Right atrium auricular region (tissue), 2 donors: ENCODE measurements at regions not wholly inside any gene's neighbourhood (a gene's known extent, or its start where the extent isn't known, plus 50 kb on each side); places are given as distances from the start of the nearest gene placed in this dataset.

Source experiments
- DNase-seq: peaks from one replicate; pipeline ENCODE4 v3.0.0-alpha.2; 2019; ENCODE audit warnings: low spot score
- H3K27ac ChIP-seq, 2 donors: fragments of 200-600 bp; sonication (generic); 1 replicate in 1 of 2; 2 replicates in 1 of 2; pipeline ENCODE4 v1.5.1; 2016 to 2019
- H3K27me3 ChIP-seq, 2 donors: fragments of 200-600 bp; sonication (generic); one replicate each; pipeline versions ENCODE4 v1.5.1 to v1.6.0; 2017 to 2019
- H3K36me3 ChIP-seq: fragments of 200-600 bp; sonication (generic); one replicate; pipeline ENCODE4 v1.5.1; 2016
- H3K4me1 ChIP-seq, 2 donors: fragments of 200-600 bp; sonication (generic); one replicate each; pipeline versions ENCODE4 v1.5.1 to v1.6.0; 2017 to 2019
- H3K4me3 ChIP-seq, 2 donors: fragments of 200-600 bp; sonication (generic); 1 replicate in 1 of 2; 2 replicates in 1 of 2; pipeline ENCODE4 v1.5.1; 2017 to 2019; ENCODE audit warnings: mild to moderate bottlenecking in 1 of 2, moderate library complexity in 1 of 2
- H3K9me3 ChIP-seq, 2 donors: fragments of 200-600 bp; sonication (generic); one replicate each; pipeline ENCODE4 v1.5.1; 2019
- CTCF ChIP-seq, 2 donors: fragments of 200-600 bp; sonication (generic); IDR thresholded peaks; one replicate each; pipeline ENCODE4 v1.5.1; 2019; ENCODE audit warnings: antibody characterized with exemption in 2 of 2

DNA sequence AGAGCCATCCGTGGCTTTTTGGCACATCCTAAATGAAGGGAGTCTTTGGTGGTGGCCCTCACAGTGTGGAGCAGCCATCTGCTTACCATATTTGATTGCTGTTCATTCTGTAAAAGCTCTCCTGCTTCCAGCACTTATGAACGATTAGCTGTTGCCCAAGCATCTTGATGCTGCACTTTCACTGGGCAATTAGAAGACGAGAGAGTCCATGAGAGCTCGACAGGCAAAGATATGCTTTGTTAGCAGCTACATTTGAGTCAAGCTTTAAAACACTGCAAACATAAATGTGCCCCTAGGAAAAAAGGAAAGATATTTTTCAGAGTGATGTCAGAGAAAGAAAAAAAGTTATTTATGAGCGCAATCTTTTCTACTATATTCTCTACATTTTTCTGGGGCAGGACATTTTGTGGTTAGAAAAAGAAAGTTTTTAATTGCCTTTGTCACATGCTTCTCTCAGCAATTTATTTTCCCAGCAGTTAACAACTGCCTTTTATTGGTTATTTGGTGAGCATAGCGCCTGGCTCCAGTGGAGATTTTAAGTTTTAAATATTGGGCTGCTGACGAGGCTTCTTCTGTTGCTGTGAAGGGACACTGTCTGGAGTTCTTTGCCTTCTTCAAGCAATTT is 468.4 kb downstream of the C3orf38 start:
- Histone ChIP-seq H3K4me1 (no peaks in the 10 kb centered on the region), H3K4me3 (no peak overlapping the region), H3K9me3 (no peaks in the 10 kb centered on the region), H3K36me3 (no peaks in the 10 kb centered on the region), H3K27ac (no peak overlapping the region), H3K27me3 (no peaks in the 10 kb centered on the region)
- TF ChIP-seq CTCF (IDR thresholded peaks at IDR 0.05): no peak
- no peak for DNase-seq

GRCh38 chr3:88621586-88621985 is 471.8 kb downstream of the C3orf38 start:
- TF ChIP-seq CTCF (IDR thresholded peaks at IDR 0.05): no peak
- Histone ChIP-seq H3K4me3 (no peak overlapping the region), H3K27me3 (no peaks in the 10 kb centered on the region), H3K9me3 (no peaks in the 10 kb centered on the region), H3K36me3 (no peaks in the 10 kb centered on the region), H3K27ac (no peak overlapping the region), H3K4me1 (no peaks in the 10 kb centered on the region)
- no peak for DNase-seq

- Histone ChIP-seq H3K27me3 (no peaks in the 10 kb centered on the region), H3K9me3 (no peaks in the 10 kb centered on the region), H3K4me3 (no peak overlapping the region), H3K27ac (no peak overlapping the region), H3K36me3 (no peaks in the 10 kb centered on the region), H3K4me1 (no peaks in the 10 kb centered on the region)
- no peak for DNase-seq
- TF ChIP-seq CTCF (IDR thresholded peaks at IDR 0.05): no peak
These were observed 473.9 kb downstream of the C3orf38 start for GRCh38 chr3:88623709-88624108.

- H3K9me3 ChIP-seq: no peaks in the 10 kb centered on the region
- H3K4me1 ChIP-seq: no peaks in the 10 kb centered on the region
- no peaks in the 10 kb centered on the region for H3K36me3 ChIP-seq
- no peak overlapping the region for H3K4me3 ChIP-seq
- no peak for DNase-seq
- no peak for TF ChIP-seq CTCF (IDR thresholded peaks at IDR 0.05)
- H3K27ac ChIP-seq: no peak overlapping the region
- no peaks in the 10 kb centered on the region for H3K27me3 ChIP-seq
These were observed 476.8 kb downstream of the C3orf38 start for GRCh38 chr3:88626456-88627120.

DNA sequence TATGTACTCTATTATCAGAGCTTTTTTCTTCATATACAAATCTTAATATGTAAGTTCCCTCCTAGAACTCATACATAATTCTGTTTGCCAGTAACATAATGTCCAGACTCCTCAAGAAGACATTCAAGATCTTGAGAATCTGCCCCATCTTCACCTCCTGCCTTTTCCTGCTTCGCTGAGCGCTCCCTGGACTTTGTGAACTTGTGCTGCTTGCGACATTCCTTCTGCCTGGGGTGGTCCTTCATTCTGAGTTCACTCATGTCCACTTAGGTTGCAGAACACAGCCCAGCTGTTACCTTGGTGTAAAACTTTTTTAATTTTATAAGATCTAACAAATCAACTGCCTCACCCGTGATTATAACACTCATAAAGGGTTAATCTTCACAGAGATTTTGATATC is 478.5 kb upstream of the EPHA3 start:
- Histone ChIP-seq H3K36me3 (no peaks in the 10 kb centered on the region), H3K4me1 (no peaks in the 10 kb centered on the region), H3K27me3 (no peaks in the 10 kb centered on the region), H3K27ac (no peak overlapping the region), H3K9me3 (no peaks in the 10 kb centered on the region), H3K4me3 (no peak overlapping the region)
- TF ChIP-seq CTCF (IDR thresholded peaks at IDR 0.05): no peak
- no peak for DNase-seq

GRCh38 chr3:88632226-88632625 is 475.2 kb upstream of the EPHA3 start:
- Histone ChIP-seq H3K9me3 (peaks cover 0 to 5% of the 10 kb centered on the region in 2 donors), H3K4me1 (no peaks in the 10 kb centered on the region), H3K27me3 (no peaks in the 10 kb centered on the region), H3K27ac (no peak overlapping the region), H3K36me3 (no peaks in the 10 kb centered on the region), H3K4me3 (no peak overlapping the region)
- no peak for DNase-seq
- TF ChIP-seq CTCF (IDR thresholded peaks at IDR 0.05): no peak
